GM12878 (cell line): ENCODE measurements at regions not wholly inside any gene's neighbourhood (a gene's known extent, or its start where the extent isn't known, plus 50 kb on each side); places are given as distances from the start of the nearest gene placed in this dataset.

Experiments
- EP300 ChIP-seq, 2 experiments: fragments of 150-350 bp in 1 of 2; IDR thresholded peaks; 2 replicates each; pipeline ENCODE4 v1.6.1; 2011 to 2012; ENCODE audit warnings: low read depth in 2 of 2, low read length in 2 of 2, borderline replicate concordance in 1 of 2, improper control_type of control experiment in 1 of 2, inconsistent platforms in 1 of 2; ENCODE audit not compliant: control insufficient read depth in 1 of 2
- POLR2A ChIP-seq: IDR thresholded peaks from 2 replicates; pipeline ENCODE4 v1.6.1; 2011; ENCODE audit warnings: low read depth, mild to moderate bottlenecking, low read length
- POLR2AphosphoS5 ChIP-seq: IDR thresholded peaks from 2 replicates; pipeline ENCODE4 v1.6.1; 2011; ENCODE audit warnings: mild to moderate bottlenecking, low read length, inconsistent platforms
- RAD51 ChIP-seq: fragments of 450-650 bp; IDR thresholded peaks from 2 replicates; pipeline ENCODE4 v1.6.1; 2016; ENCODE audit warnings: moderate library complexity, mild to moderate bottlenecking, inconsistent platforms
- TF ChIP-seq, protein P1 (sequence below): fragments of 450-650 bp; IDR thresholded peaks from 2 replicates; pipeline ENCODE4 v1.6.1; 2018; ENCODE audit warnings: borderline replicate concordance, mild to moderate bottlenecking; ENCODE audit not compliant: partially characterized antibody
- TF ChIP-seq, protein P2 (sequence below): fragments of 450-650 bp; IDR thresholded peaks from 2 replicates; pipeline ENCODE4 v1.6.1; 2017; ENCODE audit warnings: mild to moderate bottlenecking
- TF ChIP-seq, protein P3 (sequence below), 3 experiments: IDR thresholded peaks in 2 of 3; conservative IDR thresholded peaks in 1 of 3; 2 replicates each; pipeline ENCODE4 v1.5.1; 2011; ENCODE audit warnings: low read depth in 3 of 3, low read length in 3 of 3, mild to moderate bottlenecking in 3 of 3, control low read depth in 2 of 3, moderate library complexity in 2 of 3, inconsistent platforms in 1 of 3, mixed read lengths in 1 of 3; ENCODE audit not compliant: control insufficient read depth in 2 of 3, insufficient read depth in 1 of 3; ENCODE audit errors: extremely low read depth in 1 of 3
- TF ChIP-seq, protein P4 (sequence below): fragments of 450-650 bp; IDR thresholded peaks from 2 replicates; pipeline ENCODE4 v1.6.1; 2014; ENCODE audit warnings: mild to moderate bottlenecking
- TF ChIP-seq, protein P5 (sequence below): IDR thresholded peaks from 2 replicates; pipeline ENCODE4 v1.6.1; 2011; ENCODE audit warnings: borderline replicate concordance, low read depth, mild to moderate bottlenecking, moderate library complexity, mixed read lengths, low read length; ENCODE audit not compliant: insufficient read depth; ENCODE audit errors: extremely low read length
- TF ChIP-seq, protein P6 (sequence below): IDR thresholded peaks from 2 replicates; pipeline ENCODE4 v1.6.1; 2012; ENCODE audit warnings: mild to moderate bottlenecking, low read depth, low read length

DNA sequence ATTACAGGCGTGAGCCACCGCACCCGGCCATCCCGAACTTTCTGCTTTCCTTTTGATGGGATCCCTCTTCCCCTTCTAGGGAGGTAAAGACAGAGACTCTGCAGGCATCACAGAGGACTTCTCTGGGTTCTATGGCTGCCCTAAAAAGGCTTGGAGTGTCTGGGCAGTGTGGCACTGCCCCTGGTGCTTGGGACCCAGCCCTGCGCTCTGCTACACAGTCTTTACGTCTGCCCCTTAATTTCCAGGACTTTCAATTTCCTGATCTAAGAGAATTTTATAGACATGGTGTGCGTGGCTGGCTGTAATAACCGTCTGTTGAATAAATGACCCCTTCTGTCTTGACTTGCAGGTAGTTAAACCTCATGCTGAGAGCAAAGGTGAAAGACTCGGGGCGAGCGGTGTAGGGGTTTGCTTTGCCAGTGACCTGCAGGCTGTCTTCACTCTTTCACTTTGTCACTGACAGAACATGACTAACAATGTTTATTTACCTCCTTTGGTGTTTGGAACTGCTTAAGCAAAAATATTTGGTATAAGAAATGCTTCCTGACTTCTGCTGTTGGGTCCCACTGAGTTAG lies 110.9 kb upstream of the MAP1LC3B2 start:
- TF ChIP-seq, protein P1, sequence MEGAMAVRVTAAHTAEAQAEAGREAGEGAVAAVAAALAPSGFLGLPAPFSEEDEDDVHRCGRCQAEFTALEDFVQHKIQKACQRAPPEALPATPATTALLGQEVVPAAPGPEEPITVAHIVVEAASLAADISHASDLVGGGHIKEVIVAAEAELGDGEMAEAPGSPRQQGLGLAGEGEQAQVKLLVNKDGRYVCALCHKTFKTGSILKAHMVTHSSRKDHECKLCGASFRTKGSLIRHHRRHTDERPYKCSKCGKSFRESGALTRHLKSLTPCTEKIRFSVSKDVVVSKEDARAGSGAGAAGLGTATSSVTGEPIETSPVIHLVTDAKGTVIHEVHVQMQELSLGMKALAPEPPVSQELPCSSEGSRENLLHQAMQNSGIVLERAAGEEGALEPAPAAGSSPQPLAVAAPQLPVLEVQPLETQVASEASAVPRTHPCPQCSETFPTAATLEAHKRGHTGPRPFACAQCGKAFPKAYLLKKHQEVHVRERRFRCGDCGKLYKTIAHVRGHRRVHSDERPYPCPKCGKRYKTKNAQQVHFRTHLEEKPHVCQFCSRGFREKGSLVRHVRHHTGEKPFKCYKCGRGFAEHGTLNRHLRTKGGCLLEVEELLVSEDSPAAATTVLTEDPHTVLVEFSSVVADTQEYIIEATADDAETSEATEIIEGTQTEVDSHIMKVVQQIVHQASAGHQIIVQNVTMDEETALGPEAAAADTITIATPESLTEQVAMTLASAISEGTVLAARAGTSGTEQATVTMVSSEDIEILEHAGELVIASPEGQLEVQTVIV = no peak
- TF ChIP-seq, protein P2, sequence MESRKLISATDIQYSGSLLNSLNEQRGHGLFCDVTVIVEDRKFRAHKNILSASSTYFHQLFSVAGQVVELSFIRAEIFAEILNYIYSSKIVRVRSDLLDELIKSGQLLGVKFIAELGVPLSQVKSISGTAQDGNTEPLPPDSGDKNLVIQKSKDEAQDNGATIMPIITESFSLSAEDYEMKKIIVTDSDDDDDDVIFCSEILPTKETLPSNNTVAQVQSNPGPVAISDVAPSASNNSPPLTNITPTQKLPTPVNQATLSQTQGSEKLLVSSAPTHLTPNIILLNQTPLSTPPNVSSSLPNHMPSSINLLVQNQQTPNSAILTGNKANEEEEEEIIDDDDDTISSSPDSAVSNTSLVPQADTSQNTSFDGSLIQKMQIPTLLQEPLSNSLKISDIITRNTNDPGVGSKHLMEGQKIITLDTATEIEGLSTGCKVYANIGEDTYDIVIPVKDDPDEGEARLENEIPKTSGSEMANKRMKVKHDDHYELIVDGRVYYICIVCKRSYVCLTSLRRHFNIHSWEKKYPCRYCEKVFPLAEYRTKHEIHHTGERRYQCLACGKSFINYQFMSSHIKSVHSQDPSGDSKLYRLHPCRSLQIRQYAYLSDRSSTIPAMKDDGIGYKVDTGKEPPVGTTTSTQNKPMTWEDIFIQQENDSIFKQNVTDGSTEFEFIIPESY = no peak
- TF ChIP-seq, protein P3, sequence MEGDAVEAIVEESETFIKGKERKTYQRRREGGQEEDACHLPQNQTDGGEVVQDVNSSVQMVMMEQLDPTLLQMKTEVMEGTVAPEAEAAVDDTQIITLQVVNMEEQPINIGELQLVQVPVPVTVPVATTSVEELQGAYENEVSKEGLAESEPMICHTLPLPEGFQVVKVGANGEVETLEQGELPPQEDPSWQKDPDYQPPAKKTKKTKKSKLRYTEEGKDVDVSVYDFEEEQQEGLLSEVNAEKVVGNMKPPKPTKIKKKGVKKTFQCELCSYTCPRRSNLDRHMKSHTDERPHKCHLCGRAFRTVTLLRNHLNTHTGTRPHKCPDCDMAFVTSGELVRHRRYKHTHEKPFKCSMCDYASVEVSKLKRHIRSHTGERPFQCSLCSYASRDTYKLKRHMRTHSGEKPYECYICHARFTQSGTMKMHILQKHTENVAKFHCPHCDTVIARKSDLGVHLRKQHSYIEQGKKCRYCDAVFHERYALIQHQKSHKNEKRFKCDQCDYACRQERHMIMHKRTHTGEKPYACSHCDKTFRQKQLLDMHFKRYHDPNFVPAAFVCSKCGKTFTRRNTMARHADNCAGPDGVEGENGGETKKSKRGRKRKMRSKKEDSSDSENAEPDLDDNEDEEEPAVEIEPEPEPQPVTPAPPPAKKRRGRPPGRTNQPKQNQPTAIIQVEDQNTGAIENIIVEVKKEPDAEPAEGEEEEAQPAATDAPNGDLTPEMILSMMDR (IDR thresholded peaks at IDR 0.05 in 2 of 3, conservative IDR thresholded peaks at IDR 0.05 in 1 of 3; ENCODE audit: control insufficient read depth in 2 of 3, extremely low read depth in 1 of 3, insufficient read depth in 1 of 3, low read depth in 3 of 3, low read length in 3 of 3) = no peak
- TF ChIP-seq, protein P4, sequence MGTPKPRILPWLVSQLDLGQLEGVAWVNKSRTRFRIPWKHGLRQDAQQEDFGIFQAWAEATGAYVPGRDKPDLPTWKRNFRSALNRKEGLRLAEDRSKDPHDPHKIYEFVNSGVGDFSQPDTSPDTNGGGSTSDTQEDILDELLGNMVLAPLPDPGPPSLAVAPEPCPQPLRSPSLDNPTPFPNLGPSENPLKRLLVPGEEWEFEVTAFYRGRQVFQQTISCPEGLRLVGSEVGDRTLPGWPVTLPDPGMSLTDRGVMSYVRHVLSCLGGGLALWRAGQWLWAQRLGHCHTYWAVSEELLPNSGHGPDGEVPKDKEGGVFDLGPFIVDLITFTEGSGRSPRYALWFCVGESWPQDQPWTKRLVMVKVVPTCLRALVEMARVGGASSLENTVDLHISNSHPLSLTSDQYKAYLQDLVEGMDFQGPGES = no peak
- TF ChIP-seq EP300 (IDR thresholded peaks at IDR 0.05; ENCODE audit: borderline replicate concordance in 1 of 2, control insufficient read depth in 1 of 2, low read depth in 2 of 2, low read length in 2 of 2) (no peak), POLR2A (no peak), RAD51 (no peak), POLR2AphosphoS5 (no peak)
- TF ChIP-seq, protein P5, sequence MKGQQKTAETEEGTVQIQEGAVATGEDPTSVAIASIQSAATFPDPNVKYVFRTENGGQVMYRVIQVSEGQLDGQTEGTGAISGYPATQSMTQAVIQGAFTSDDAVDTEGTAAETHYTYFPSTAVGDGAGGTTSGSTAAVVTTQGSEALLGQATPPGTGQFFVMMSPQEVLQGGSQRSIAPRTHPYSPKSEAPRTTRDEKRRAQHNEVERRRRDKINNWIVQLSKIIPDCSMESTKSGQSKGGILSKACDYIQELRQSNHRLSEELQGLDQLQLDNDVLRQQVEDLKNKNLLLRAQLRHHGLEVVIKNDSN = no peak
- TF ChIP-seq, protein P6, sequence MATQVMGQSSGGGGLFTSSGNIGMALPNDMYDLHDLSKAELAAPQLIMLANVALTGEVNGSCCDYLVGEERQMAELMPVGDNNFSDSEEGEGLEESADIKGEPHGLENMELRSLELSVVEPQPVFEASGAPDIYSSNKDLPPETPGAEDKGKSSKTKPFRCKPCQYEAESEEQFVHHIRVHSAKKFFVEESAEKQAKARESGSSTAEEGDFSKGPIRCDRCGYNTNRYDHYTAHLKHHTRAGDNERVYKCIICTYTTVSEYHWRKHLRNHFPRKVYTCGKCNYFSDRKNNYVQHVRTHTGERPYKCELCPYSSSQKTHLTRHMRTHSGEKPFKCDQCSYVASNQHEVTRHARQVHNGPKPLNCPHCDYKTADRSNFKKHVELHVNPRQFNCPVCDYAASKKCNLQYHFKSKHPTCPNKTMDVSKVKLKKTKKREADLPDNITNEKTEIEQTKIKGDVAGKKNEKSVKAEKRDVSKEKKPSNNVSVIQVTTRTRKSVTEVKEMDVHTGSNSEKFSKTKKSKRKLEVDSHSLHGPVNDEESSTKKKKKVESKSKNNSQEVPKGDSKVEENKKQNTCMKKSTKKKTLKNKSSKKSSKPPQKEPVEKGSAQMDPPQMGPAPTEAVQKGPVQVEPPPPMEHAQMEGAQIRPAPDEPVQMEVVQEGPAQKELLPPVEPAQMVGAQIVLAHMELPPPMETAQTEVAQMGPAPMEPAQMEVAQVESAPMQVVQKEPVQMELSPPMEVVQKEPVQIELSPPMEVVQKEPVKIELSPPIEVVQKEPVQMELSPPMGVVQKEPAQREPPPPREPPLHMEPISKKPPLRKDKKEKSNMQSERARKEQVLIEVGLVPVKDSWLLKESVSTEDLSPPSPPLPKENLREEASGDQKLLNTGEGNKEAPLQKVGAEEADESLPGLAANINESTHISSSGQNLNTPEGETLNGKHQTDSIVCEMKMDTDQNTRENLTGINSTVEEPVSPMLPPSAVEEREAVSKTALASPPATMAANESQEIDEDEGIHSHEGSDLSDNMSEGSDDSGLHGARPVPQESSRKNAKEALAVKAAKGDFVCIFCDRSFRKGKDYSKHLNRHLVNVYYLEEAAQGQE = no peak
